CD14-positive monocyte (primary cell): ENCODE measurements at regions not wholly inside any gene's neighbourhood (a gene's known extent, or its start where the extent isn't known, plus 50 kb on each side); places are given as distances from the start of the nearest gene placed in this dataset.

ENCODE experiments used
- DNase-seq, 3 donors: peaks; one replicate each; pipeline ENCODE4 v3.0.0-alpha.2; 2011 to 2022
- H2AFZ ChIP-seq: 2 replicates; pipeline ENCODE4 v1.6.0; 2012; ENCODE audit warnings: mild to moderate bottlenecking, low read depth, low read length, inconsistent platforms; ENCODE audit not compliant: insufficient read depth, poor library complexity, severe bottlenecking
- H3K27ac ChIP-seq, 2 donors: 1 replicate in 1 of 2; 2 replicates in 1 of 2; pipeline ENCODE4 v1.5.1; 2012 to 2013; ENCODE audit warnings: low read length in 2 of 2, control low read depth in 1 of 2, inconsistent platforms in 1 of 2, low read depth in 1 of 2, mild to moderate bottlenecking in 1 of 2
- H3K27me3 ChIP-seq, 2 donors: one replicate each; pipeline versions ENCODE4 v1.6.0 to v1.6.1; 2011 to 2013; ENCODE audit warnings: low read length in 2 of 2; ENCODE audit not compliant: control insufficient read depth in 2 of 2, insufficient read depth in 2 of 2
- H3K36me3 ChIP-seq, 2 donors: replicated peaks in 1 of 2; 1 replicate in 1 of 2; 2 replicates in 1 of 2; pipeline versions ENCODE4 v1.5.1 to v1.6.1; 2012 to 2013; ENCODE audit warnings: low read length in 2 of 2, control low read depth in 1 of 2, inconsistent platforms in 1 of 2, mild to moderate bottlenecking in 1 of 2; ENCODE audit not compliant: insufficient read depth in 2 of 2, control insufficient read depth in 1 of 2
- H3K4me1 ChIP-seq, 2 donors: 1 replicate in 1 of 2; 2 replicates in 1 of 2; pipeline versions ENCODE4 v1.5.1 to v1.6.1; 2012 to 2013; ENCODE audit warnings: low read length in 2 of 2, control low read depth in 1 of 2, inconsistent platforms in 1 of 2, mild to moderate bottlenecking in 1 of 2, moderate library complexity in 1 of 2; ENCODE audit not compliant: insufficient read depth in 2 of 2, control insufficient read depth in 1 of 2
- H3K4me2 ChIP-seq: replicated peaks from 2 replicates; pipeline ENCODE3; 2012; ENCODE audit warnings: low read length, moderate library complexity, mild to moderate bottlenecking; ENCODE audit not compliant: poor library complexity, severe bottlenecking; ENCODE audit errors: extremely low read depth
- H3K4me3 ChIP-seq, 3 experiments: fragments of 200-600 bp in 1 of 3; sonication (generic) in 1 of 3; replicated peaks in 1 of 3; 1 replicate in 2 of 3; 2 replicates in 1 of 3; pipeline ENCODE4 v1.5.1; 2011 to 2013; ENCODE audit warnings: low read length in 3 of 3, mild to moderate bottlenecking in 3 of 3, control low read depth in 2 of 3, low read depth in 2 of 3, inconsistent platforms in 1 of 3, moderate library complexity in 1 of 3
- H3K79me2 ChIP-seq: 2 replicates; pipeline ENCODE4 v1.6.0; 2012; ENCODE audit warnings: mild to moderate bottlenecking, control low read depth, inconsistent platforms, low read length, moderate library complexity; ENCODE audit not compliant: insufficient read depth
- H3K9ac ChIP-seq: 2 replicates; pipeline ENCODE4 v1.6.0; 2017; ENCODE audit warnings: low read length, mild to moderate bottlenecking; ENCODE audit not compliant: insufficient read depth, poor library complexity, severe bottlenecking
- H3K9me3 ChIP-seq, 2 donors: replicated peaks in 1 of 2; 1 replicate in 1 of 2; 2 replicates in 1 of 2; pipeline versions ENCODE4 v1.5.1 to v1.6.1; 2012 to 2013; ENCODE audit warnings: low read length in 2 of 2, control low read depth in 1 of 2; ENCODE audit not compliant: control insufficient read depth in 1 of 2, insufficient read depth in 1 of 2
- H4K20me1 ChIP-seq: 2 replicates; pipeline ENCODE4 v1.6.0; 2012; ENCODE audit warnings: mild to moderate bottlenecking, low read length, control low read depth, moderate library complexity; ENCODE audit not compliant: insufficient read depth
- H3K27ac Mint-ChIP-seq, 7 donors: one replicate each; pipeline ENCODE4 v1.8.0; 2020; ENCODE audit warnings: mild to moderate bottlenecking in 7 of 7, mixed read lengths in 7 of 7, moderate library complexity in 6 of 7, inconsistent platforms in 2 of 7
- H3K27me3 Mint-ChIP-seq, 3 donors: one replicate each; pipeline ENCODE4 v1.8.0; 2021 to 2022; ENCODE audit warnings: low read depth in 3 of 3, mild to moderate bottlenecking in 3 of 3, mixed read lengths in 3 of 3, moderate library complexity in 3 of 3, inconsistent platforms in 1 of 3
- H3K36me3 Mint-ChIP-seq, 2 donors: one replicate each; pipeline ENCODE4 v1.8.0; 2020; ENCODE audit warnings: mixed read lengths in 2 of 2, inconsistent platforms in 1 of 2, mild to moderate bottlenecking in 1 of 2
- H3K4me1 Mint-ChIP-seq: one replicate; pipeline ENCODE4 v1.8.0; 2020; ENCODE audit warnings: mild to moderate bottlenecking, mixed read lengths
- H3K4me3 Mint-ChIP-seq, 2 donors: one replicate each; pipeline ENCODE4 v1.8.0; 2020; ENCODE audit warnings: mild to moderate bottlenecking in 2 of 2, mixed read lengths in 2 of 2, moderate library complexity in 1 of 2
- H3K9me3 Mint-ChIP-seq, 7 donors: one replicate each; pipeline ENCODE4 v1.8.0; 2020 to 2022; ENCODE audit warnings: mixed read lengths in 7 of 7, mild to moderate bottlenecking in 6 of 7, moderate library complexity in 6 of 7, inconsistent platforms in 2 of 7
- WGBS: methylation state at CpG from one replicate; pipeline ENCODE4 v1.1.5; 2013; ENCODE audit warnings: missing lambda C conversion rate; ENCODE audit not compliant: insufficient coverage; 5-methylcytosine and 5-hydroxymethylcytosine counted together
- intact Hi-C, 2 donors: fragments of 100-400 bp; cut with micrococcal nuclease; formaldehyde crosslinking; loops; one replicate each; pipeline versions ENCODE4 v1.15.0 to v1.15.1; 2023
- TF ChIP-seq, protein P1 (sequence below): fragments of 200-600 bp; IDR thresholded peaks from one replicate; pipeline ENCODE4 v1.8.0; 2022; ENCODE audit warnings: antibody characterized with exemption, mild to moderate bottlenecking

DNA sequence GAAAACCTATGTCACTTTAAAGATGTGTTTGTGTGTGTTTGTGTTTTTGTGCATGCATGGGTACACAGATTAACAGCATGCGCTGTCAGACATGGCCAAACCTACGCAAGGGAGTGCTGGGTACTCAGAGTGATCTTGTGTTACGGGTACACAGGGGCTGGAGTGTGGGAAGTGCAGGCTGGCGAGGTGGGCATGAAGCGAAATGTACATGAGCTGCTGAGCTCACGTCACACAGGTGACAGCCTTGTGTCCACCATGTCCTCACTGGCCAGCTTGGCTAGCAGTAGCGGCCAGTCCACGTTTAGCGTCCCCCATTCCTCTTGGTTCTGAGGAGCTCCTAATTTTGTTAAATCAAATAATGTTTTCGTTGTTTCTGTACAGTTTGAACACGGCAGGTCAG lies 979.7 kb upstream of the TMEM132C start:
- no peak for DNase-seq
- Mint-ChIP-seq H3K36me3 (no peaks in the 10 kb centered on the region), H3K9me3 (peaks cover 0 to 5% (median 0%) of the 10 kb centered on the region in 7 donors), H3K4me3 (no peak overlapping the region), H3K4me1 (peaks cover 23% of the 10 kb centered on the region), H3K27ac (no peak overlapping the region), H3K27me3 (peaks cover 0 to 8% (median 3%) of the 10 kb centered on the region in 3 donors)
- H3K4me2 ChIP-seq = no peak overlapping the region
- H2AFZ ChIP-seq = no peak overlapping the region
- no peak overlapping the region for H3K27ac ChIP-seq
- no peaks in the 10 kb centered on the region for H3K36me3 ChIP-seq
- no peaks in the 10 kb centered on the region for H3K27me3 ChIP-seq
- no peaks in the 10 kb centered on the region for H3K79me2 ChIP-seq
- H3K4me3 ChIP-seq = no peak overlapping the region
- WGBS = 94% methylated on average over 11 of the region's 11 CpGs
- no peak overlapping the region for H3K9ac ChIP-seq
- H3K9me3 ChIP-seq = no peaks in the 10 kb centered on the region
- no peaks in the 10 kb centered on the region for H4K20me1 ChIP-seq
- TF ChIP-seq, protein P1, sequence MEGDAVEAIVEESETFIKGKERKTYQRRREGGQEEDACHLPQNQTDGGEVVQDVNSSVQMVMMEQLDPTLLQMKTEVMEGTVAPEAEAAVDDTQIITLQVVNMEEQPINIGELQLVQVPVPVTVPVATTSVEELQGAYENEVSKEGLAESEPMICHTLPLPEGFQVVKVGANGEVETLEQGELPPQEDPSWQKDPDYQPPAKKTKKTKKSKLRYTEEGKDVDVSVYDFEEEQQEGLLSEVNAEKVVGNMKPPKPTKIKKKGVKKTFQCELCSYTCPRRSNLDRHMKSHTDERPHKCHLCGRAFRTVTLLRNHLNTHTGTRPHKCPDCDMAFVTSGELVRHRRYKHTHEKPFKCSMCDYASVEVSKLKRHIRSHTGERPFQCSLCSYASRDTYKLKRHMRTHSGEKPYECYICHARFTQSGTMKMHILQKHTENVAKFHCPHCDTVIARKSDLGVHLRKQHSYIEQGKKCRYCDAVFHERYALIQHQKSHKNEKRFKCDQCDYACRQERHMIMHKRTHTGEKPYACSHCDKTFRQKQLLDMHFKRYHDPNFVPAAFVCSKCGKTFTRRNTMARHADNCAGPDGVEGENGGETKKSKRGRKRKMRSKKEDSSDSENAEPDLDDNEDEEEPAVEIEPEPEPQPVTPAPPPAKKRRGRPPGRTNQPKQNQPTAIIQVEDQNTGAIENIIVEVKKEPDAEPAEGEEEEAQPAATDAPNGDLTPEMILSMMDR = no peak
- intact Hi-C loops = no loop called here
- H3K4me1 ChIP-seq = peaks cover 0 to 9% of the 10 kb centered on the region in 2 donors

DNA sequence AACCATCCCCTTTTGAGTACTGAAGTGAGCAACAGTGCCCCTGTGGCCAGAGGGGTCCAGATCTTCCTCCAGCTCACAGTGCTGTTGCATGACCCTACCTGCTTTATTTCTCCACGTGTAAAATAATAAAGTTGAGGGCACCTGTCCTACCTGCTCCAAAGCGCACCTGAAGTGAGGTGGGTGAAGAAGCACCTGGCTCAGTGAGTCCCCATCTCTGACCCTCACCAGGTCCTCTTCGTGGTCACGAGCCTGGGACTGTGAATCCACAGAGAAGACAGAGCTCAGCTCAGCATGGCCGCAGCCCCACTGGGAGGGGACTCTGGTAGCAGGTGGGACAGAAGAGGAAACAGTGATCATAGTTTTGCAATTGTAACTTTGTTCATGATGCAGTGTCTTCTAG lies 976.7 kb upstream of the TMEM132C start:
- Mint-ChIP-seq H3K9me3 (peaks cover 0 to 5% (median 0%) of the 10 kb centered on the region in 7 donors), H3K27me3 (peaks cover 3 to 5% (median 4%) of the 10 kb centered on the region in 3 donors), H3K27ac (no peak overlapping the region), H3K4me3 (no peak overlapping the region), H3K4me1 (peaks cover 7% of the 10 kb centered on the region), H3K36me3 (no peaks in the 10 kb centered on the region)
- Histone ChIP-seq H3K27me3 (no peaks in the 10 kb centered on the region), H3K4me3 (no peak overlapping the region), H3K4me1 (peaks cover 0 to 5% of the 10 kb centered on the region in 2 donors), H3K4me2 (no peak overlapping the region), H3K9me3 (no peaks in the 10 kb centered on the region), H4K20me1 (no peaks in the 10 kb centered on the region), H3K27ac (no peak overlapping the region), H3K36me3 (no peaks in the 10 kb centered on the region), H3K9ac (no peak overlapping the region), H3K79me2 (no peaks in the 10 kb centered on the region), H2AFZ (no peak overlapping the region)
- WGBS = no CpG with 5 or more reads among the region's 5 CpGs
- DNase-seq = no peak
- intact Hi-C loops = no loop called here
- TF ChIP-seq, protein P1 = no peak
